ENCODE measurements at regions not wholly inside any gene's neighbourhood (a gene's known extent, or its start where the extent isn't known, plus 50 kb on each side); places are given as distances from the start of the nearest gene placed in this dataset.

GRCh38 chr10:25818751-25819150 is 115.3 kb upstream of the MYO3A start:
- intact Hi-C loops (cut with DNase I): no loop called here
- TF ChIP-seq CTCF (IDR thresholded peaks at IDR 0.05; ENCODE audit: borderline replicate concordance, extremely low read depth, insufficient read depth): no peak
- Histone ChIP-seq H3K4me3 (ENCODE audit: low read length in 3 of 3) (no peak overlapping the region), H3K9ac (ENCODE audit: low read length in 3 of 3) (no peak overlapping the region), H3K27ac (ENCODE audit: low read depth in 2 of 2, low read length in 2 of 2) (no peak overlapping the region), H3K4me1 (ENCODE audit: control insufficient read depth in 2 of 3, insufficient read depth in 2 of 3, low read depth in 1 of 3, low read length in 3 of 3) (no peaks in the 10 kb centered on the region), H3K27me3 (ENCODE audit: control insufficient read depth, insufficient read depth, low read length) (no peaks in the 10 kb centered on the region), H3K36me3 (ENCODE audit: control insufficient read depth in 2 of 3, insufficient read depth in 3 of 3, low read length in 3 of 3) (no peaks in the 10 kb centered on the region), H3K9me3 (ENCODE audit: control insufficient read depth in 2 of 3, insufficient read depth in 1 of 3, low read length in 3 of 3) (no peaks in the 10 kb centered on the region)
- FAIRE-seq (no peak), DNase-seq (peak in 3 of 5 donors; percentile 29 to 49 (median 36))

DNA sequence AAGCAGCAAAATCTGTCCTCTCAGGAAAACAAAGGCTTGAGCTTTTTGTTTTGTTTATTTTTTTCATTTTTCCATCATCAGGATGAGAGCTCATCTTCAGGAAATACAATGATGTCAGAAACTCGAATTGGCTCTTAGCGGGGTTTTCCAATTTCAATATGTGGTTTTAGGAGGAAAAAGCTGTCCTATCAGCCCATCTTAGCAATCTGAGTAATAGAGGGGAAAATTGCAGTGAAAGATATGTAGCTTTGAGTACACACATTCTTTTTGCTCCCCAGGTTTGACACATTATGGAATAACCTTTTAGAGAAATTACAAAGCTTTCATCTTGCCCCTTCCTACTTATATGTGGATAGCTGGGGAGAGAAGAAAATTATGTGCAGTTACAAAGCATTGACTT is 113.6 kb upstream of the MYO3A start:
- Histone ChIP-seq H3K36me3 (ENCODE audit: control insufficient read depth in 2 of 3, insufficient read depth in 3 of 3, low read length in 3 of 3) (no peaks in the 10 kb centered on the region), H3K27me3 (ENCODE audit: control insufficient read depth, insufficient read depth, low read length) (no peaks in the 10 kb centered on the region), H3K4me3 (ENCODE audit: low read length in 3 of 3) (no peak overlapping the region), H3K27ac (ENCODE audit: low read depth in 2 of 2, low read length in 2 of 2) (no peak overlapping the region), H3K4me1 (ENCODE audit: control insufficient read depth in 2 of 3, insufficient read depth in 2 of 3, low read depth in 1 of 3, low read length in 3 of 3) (no peaks in the 10 kb centered on the region), H3K9me3 (ENCODE audit: control insufficient read depth in 2 of 3, insufficient read depth in 1 of 3, low read length in 3 of 3) (no peaks in the 10 kb centered on the region), H3K9ac (ENCODE audit: low read length in 3 of 3) (no peak overlapping the region)
- TF ChIP-seq CTCF (IDR thresholded peaks at IDR 0.05; ENCODE audit: borderline replicate concordance, extremely low read depth, insufficient read depth): no peak
- FAIRE-seq (no peak), DNase-seq (no peak)
- intact Hi-C loops (cut with DNase I): no loop called here

- Histone ChIP-seq H3K9ac (ENCODE audit: low read length in 3 of 3) (no peak overlapping the region), H3K4me3 (ENCODE audit: low read length in 3 of 3) (no peak overlapping the region), H3K4me1 (ENCODE audit: control insufficient read depth in 2 of 3, insufficient read depth in 2 of 3, low read depth in 1 of 3, low read length in 3 of 3) (no peaks in the 10 kb centered on the region), H3K36me3 (ENCODE audit: control insufficient read depth in 2 of 3, insufficient read depth in 3 of 3, low read length in 3 of 3) (no peaks in the 10 kb centered on the region), H3K27me3 (ENCODE audit: control insufficient read depth, insufficient read depth, low read length) (no peaks in the 10 kb centered on the region), H3K9me3 (ENCODE audit: control insufficient read depth in 2 of 3, insufficient read depth in 1 of 3, low read length in 3 of 3) (no peaks in the 10 kb centered on the region), H3K27ac (ENCODE audit: low read depth in 2 of 2, low read length in 2 of 2) (no peak overlapping the region)
- TF ChIP-seq CTCF (IDR thresholded peaks at IDR 0.05; ENCODE audit: borderline replicate concordance, extremely low read depth, insufficient read depth): no peak
- DNase-seq (no peak), FAIRE-seq (no peak)
- intact Hi-C loops (cut with DNase I): no loop called here
These were observed 113.2 kb upstream of the MYO3A start for GRCh38 chr10:25820874-25821273.

GRCh38 chr10:25824050-25824449 is 110.0 kb upstream of the MYO3A start:
- H3K27me3 ChIP-seq (ENCODE audit: control insufficient read depth, insufficient read depth, low read length): no peaks in the 10 kb centered on the region
- intact Hi-C loops (cut with DNase I): no loop called here
- TF ChIP-seq CTCF (IDR thresholded peaks at IDR 0.05; ENCODE audit: borderline replicate concordance, extremely low read depth, insufficient read depth): no peak
- no peak overlapping the region for H3K27ac ChIP-seq (ENCODE audit: low read depth in 2 of 2, low read length in 2 of 2)
- H3K36me3 ChIP-seq (ENCODE audit: control insufficient read depth in 2 of 3, insufficient read depth in 3 of 3, low read length in 3 of 3): no peaks in the 10 kb centered on the region
- no peak overlapping the region for H3K4me3 ChIP-seq (ENCODE audit: low read length in 3 of 3)
- no peaks in the 10 kb centered on the region for H3K9me3 ChIP-seq (ENCODE audit: control insufficient read depth in 2 of 3, insufficient read depth in 1 of 3, low read length in 3 of 3)
- H3K9ac ChIP-seq (ENCODE audit: low read length in 3 of 3): no peak overlapping the region
- H3K4me1 ChIP-seq (ENCODE audit: control insufficient read depth in 2 of 3, insufficient read depth in 2 of 3, low read depth in 1 of 3, low read length in 3 of 3): no peaks in the 10 kb centered on the region
- FAIRE-seq: no peak
- no peak for DNase-seq

Data from kidney (tissue), 13 donors.